ENCODE measurements at regions not wholly inside any gene's neighbourhood (a gene's known extent, or its start where the extent isn't known, plus 50 kb on each side); places are given as distances from the start of the nearest gene placed in this dataset.

- TF ChIP-seq, protein P1, sequence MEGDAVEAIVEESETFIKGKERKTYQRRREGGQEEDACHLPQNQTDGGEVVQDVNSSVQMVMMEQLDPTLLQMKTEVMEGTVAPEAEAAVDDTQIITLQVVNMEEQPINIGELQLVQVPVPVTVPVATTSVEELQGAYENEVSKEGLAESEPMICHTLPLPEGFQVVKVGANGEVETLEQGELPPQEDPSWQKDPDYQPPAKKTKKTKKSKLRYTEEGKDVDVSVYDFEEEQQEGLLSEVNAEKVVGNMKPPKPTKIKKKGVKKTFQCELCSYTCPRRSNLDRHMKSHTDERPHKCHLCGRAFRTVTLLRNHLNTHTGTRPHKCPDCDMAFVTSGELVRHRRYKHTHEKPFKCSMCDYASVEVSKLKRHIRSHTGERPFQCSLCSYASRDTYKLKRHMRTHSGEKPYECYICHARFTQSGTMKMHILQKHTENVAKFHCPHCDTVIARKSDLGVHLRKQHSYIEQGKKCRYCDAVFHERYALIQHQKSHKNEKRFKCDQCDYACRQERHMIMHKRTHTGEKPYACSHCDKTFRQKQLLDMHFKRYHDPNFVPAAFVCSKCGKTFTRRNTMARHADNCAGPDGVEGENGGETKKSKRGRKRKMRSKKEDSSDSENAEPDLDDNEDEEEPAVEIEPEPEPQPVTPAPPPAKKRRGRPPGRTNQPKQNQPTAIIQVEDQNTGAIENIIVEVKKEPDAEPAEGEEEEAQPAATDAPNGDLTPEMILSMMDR (IDR thresholded peaks at IDR 0.05; ENCODE audit: control insufficient read depth, extremely low read depth, insufficient read depth), result no peak
- DNase-seq (ENCODE audit: low read depth), result no peak
- no peak overlapping the region for H3K4me3 ChIP-seq (ENCODE audit: low read depth, low read length)
These were observed 1035.3 kb upstream of the GBE1 start for GRCh38 chr3:82796765-82797164.

DNA sequence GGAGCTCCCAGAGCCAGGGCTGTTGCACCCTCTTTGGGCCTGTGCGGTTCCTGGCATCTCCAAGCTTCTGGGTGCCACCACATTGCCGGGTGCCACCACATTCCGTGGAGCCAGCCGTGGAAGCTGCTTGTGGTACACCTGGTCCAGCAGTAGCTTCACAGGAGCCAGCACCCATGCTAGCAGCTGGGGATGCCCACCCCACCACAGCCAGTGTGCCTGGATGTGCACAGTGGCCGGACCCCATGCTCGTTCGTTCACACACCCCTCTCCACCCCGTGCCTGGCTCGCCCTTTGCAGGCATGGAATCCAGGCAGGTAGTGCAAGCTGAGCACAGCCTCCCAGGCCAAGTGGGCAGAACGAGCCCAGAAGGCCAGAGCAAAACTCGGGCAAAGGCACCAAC, 1029.8 kb upstream of the GBE1 start:
- no peak for DNase-seq (ENCODE audit: low read depth)
- no peak overlapping the region for H3K4me3 ChIP-seq (ENCODE audit: low read depth, low read length)
- TF ChIP-seq, protein P1 (IDR thresholded peaks at IDR 0.05; ENCODE audit: control insufficient read depth, extremely low read depth, insufficient read depth), result no peak

DNA sequence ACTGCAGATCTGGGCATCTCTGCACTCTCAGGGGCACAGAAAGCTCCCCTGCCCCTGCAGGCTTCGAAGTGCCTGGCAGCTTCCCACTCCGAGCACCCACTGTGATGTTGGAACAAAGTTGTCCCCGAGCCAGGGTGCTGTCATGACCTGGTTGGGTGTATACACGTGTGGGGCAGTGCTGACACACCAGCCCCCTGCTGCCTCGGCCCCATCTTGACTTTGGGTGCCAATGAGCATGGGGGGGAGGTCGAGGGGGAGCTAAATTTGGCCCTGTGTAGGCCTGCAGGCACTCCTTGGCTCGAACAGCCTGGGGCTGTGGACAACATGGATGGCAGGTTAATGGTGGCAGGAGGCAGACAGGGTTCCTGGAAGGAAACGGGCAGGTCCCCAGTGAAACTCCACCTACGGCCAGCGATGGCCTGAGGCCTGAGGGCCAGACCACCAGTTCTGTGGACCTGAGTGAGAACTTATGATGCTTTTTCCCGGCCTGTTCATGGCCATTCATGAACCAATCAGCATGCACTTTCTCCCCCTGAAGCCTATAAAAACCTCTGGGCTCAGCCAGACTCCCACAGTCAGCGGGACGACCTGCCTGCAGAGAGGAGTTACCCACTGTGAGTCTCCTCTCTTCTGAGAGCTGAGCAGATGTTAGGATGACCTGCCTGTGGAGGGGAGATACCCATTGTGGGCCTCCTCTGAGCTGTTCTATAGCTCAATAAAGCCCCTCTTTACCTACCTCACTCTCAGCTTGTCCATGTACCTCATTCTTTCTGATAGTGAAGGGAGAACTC, 1029.1 kb upstream of the GBE1 start:
- TF ChIP-seq, protein P1 (IDR thresholded peaks at IDR 0.05; ENCODE audit: control insufficient read depth, extremely low read depth, insufficient read depth), result no peak
- no peak overlapping the region for H3K4me3 ChIP-seq (ENCODE audit: low read depth, low read length)
- DNase-seq (ENCODE audit: low read depth), result no peak

- no peak for DNase-seq (ENCODE audit: low read depth)
- H3K4me3 ChIP-seq (ENCODE audit: low read depth, low read length), result no peak overlapping the region
- TF ChIP-seq, protein P1 (IDR thresholded peaks at IDR 0.05; ENCODE audit: control insufficient read depth, extremely low read depth, insufficient read depth), result no peak
These were observed 1021.7 kb upstream of the GBE1 start for GRCh38 chr3:82783194-82783593.

GRCh38 chr3:82773207-82773606, 1011.8 kb upstream of the GBE1 start:
- TF ChIP-seq, protein P1 (IDR thresholded peaks at IDR 0.05; ENCODE audit: control insufficient read depth, extremely low read depth, insufficient read depth), result no peak
- no peak for DNase-seq (ENCODE audit: low read depth)

GRCh38 chr3:82764521-82764920, 1003.1 kb upstream of the GBE1 start:
- H3K4me3 ChIP-seq (ENCODE audit: low read depth, low read length), result no peak overlapping the region

More at GRCh38 chr3:82773207-82773606, 1011.8 kb upstream of the GBE1 start:
- no peak overlapping the region for H3K4me3 ChIP-seq (ENCODE audit: low read depth, low read length)

More at GRCh38 chr3:82764521-82764920, 1003.1 kb upstream of the GBE1 start:
- DNase-seq (ENCODE audit: low read depth), result no peak
- TF ChIP-seq, protein P1 (IDR thresholded peaks at IDR 0.05; ENCODE audit: control insufficient read depth, extremely low read depth, insufficient read depth), result no peak
